GM12878 (cell line): ENCODE measurements at regions not wholly inside any gene's neighbourhood (a gene's known extent, or its start where the extent isn't known, plus 50 kb on each side); places are given as distances from the start of the nearest gene placed in this dataset.

Experiments used
- ATAC-seq: fragments of 200-7000 bp; cut with Tn5 transposase; 3 replicates; pipeline ENCODE4 v1.9.1; 2020; ENCODE audit warnings: mild to moderate bottlenecking, moderate library complexity
- BruUV-seq: library from RNA; stranded (reverse); fragments of 400-500 nt; replicated peaks from 2 replicates; lab custom pipeline; 2021; lab: Mats Ljungman, UMichigan
- CTCF ChIA-PET: fragments of 300-600 bp; sonication (Branson Sonifier 250); formaldehyde crosslinking; extraction: SDS; loops from one replicate; lab custom pipeline; 2021; ENCODE audit warnings: inconsistent platforms; lab: Yijun Ruan, JAX
- POLR2A ChIA-PET: fragments of 350-600 bp; formaldehyde crosslinking; extraction: SDS; loops from one replicate; lab custom pipeline; 2021; ENCODE audit warnings: inconsistent platforms; lab: Charles Lee
- RAD21 ChIA-PET: fragments of 300-600 bp; sonication (Branson Sonifier 250); formaldehyde crosslinking; loops from one replicate; lab custom pipeline; 2023; ENCODE audit warnings: antibody characterized with exemption; ENCODE audit not compliant: unreplicated experiment; lab: Charles Lee
- SMC1A ChIA-PET: fragments of 300-600 bp; sonication (Branson Sonifier 250); formaldehyde crosslinking; loops from one replicate; lab custom pipeline; 2023; ENCODE audit not compliant: unreplicated experiment, uncharacterized antibody; lab: Charles Lee
- DNase-seq: peaks from one replicate; pipeline ENCODE4 v3.0.0-alpha.2; 2011; ENCODE audit warnings: low read depth, low spot score
- FAIRE-seq: peaks from 3 replicates; lab custom pipeline; 2011; peaks lifted over from hg19 to GRCh38; lab: Jason Lieb, UNC
- H2AFZ ChIP-seq: 2 replicates; pipeline ENCODE4 v1.6.0; 2011; ENCODE audit warnings: low read depth, low read length, control low read depth; ENCODE audit not compliant: control insufficient read depth
- H3K27ac ChIP-seq: 2 replicates; pipeline ENCODE4 v1.5.1; 2011; ENCODE audit warnings: control low read depth; ENCODE audit not compliant: control insufficient read depth, insufficient read depth
- H3K27me3 ChIP-seq, 2 experiments: replicated peaks in 1 of 2; 2 replicates each; pipeline versions ENCODE4 v1.6.0 to v1.6.1; 2011; ENCODE audit warnings: low read length in 1 of 2; ENCODE audit not compliant: control insufficient read depth in 2 of 2, insufficient read depth in 2 of 2
- H3K36me3 ChIP-seq, 2 experiments: 2 replicates each; pipeline ENCODE4 v1.5.1; 2011; ENCODE audit warnings: low read length in 1 of 2; ENCODE audit not compliant: control insufficient read depth in 2 of 2, insufficient read depth in 2 of 2
- H3K4me1 ChIP-seq: 2 replicates; pipeline ENCODE4 v1.6.1; 2011; ENCODE audit warnings: mild to moderate bottlenecking, low read length, moderate library complexity, mixed read lengths; ENCODE audit not compliant: control insufficient read depth, insufficient read depth
- H3K4me2 ChIP-seq: 2 replicates; pipeline ENCODE4 v1.6.0; 2011; ENCODE audit warnings: control low read depth; ENCODE audit not compliant: control insufficient read depth, insufficient read depth
- H3K4me3 ChIP-seq: fragments of 200-600 bp; sonication (generic); 2 replicates; pipeline ENCODE4 v1.5.1; 2016
- H3K79me2 ChIP-seq: 2 replicates; pipeline ENCODE4 v1.6.0; 2011; ENCODE audit warnings: low read length; ENCODE audit not compliant: control insufficient read depth, insufficient read depth
- H3K9ac ChIP-seq: 2 replicates; pipeline ENCODE4 v1.8.0; 2011; ENCODE audit warnings: low read length, control low read depth, mixed read lengths; ENCODE audit not compliant: control insufficient read depth, insufficient read depth
- H3K9me3 ChIP-seq: replicated peaks from 3 replicates; pipeline ENCODE4 v1.5.1; 2011; ENCODE audit warnings: mild to moderate bottlenecking, low read length; ENCODE audit not compliant: control insufficient read depth, insufficient read depth
- H4K20me1 ChIP-seq: 2 replicates; pipeline ENCODE4 v1.6.0; 2011; ENCODE audit not compliant: control insufficient read depth, insufficient read depth
- E4F1 ChIP-seq: fragments of 450-650 bp; IDR thresholded peaks from 2 replicates; pipeline ENCODE4 v1.6.1; 2018; ENCODE audit warnings: borderline replicate concordance, mild to moderate bottlenecking; ENCODE audit not compliant: partially characterized antibody
- ETV6 ChIP-seq, 2 experiments: fragments of 450-650 bp in 1 of 2; IDR thresholded peaks in 1 of 2; conservative IDR thresholded peaks in 1 of 2; 2 replicates each; pipeline ENCODE4 v1.6.1; 2014; ENCODE audit warnings: antibody characterized with exemption in 1 of 2, borderline replicate concordance in 1 of 2, low read depth in 1 of 2, mild to moderate bottlenecking in 1 of 2, moderate library complexity in 1 of 2
- JUNB ChIP-seq: IDR thresholded peaks from 2 replicates; pipeline ENCODE4 v1.6.1; 2016; ENCODE audit warnings: antibody characterized with exemption, mild to moderate bottlenecking
- MEF2A ChIP-seq: IDR thresholded peaks from 2 replicates; pipeline ENCODE4 v1.6.1; 2011; ENCODE audit warnings: low read depth, mild to moderate bottlenecking, low read length, moderate library complexity; ENCODE audit not compliant: insufficient read depth
- WGBS: methylation state at CpG from one replicate; pipeline ENCODE4 v1.1.6; 2016; ENCODE audit warnings: low lambda C conversion rate; ENCODE audit not compliant: insufficient replicate concordance, insufficient coverage; ENCODE audit errors: missing lambda C conversion rate; 5-methylcytosine and 5-hydroxymethylcytosine counted together
- in situ Hi-C: fragments of 300-500 bp; cut with MboI; formaldehyde crosslinking; loops from 9 replicates; pipeline ENCODE4 v1.14.3; 2018; ENCODE audit warnings: mixed read lengths
- intact Hi-C: fragments of 100-400 bp; cut with micrococcal nuclease; formaldehyde crosslinking; loops from one replicate; pipeline ENCODE4 v1.14.2; 2022; ENCODE audit not compliant: unreplicated experiment

DNA sequence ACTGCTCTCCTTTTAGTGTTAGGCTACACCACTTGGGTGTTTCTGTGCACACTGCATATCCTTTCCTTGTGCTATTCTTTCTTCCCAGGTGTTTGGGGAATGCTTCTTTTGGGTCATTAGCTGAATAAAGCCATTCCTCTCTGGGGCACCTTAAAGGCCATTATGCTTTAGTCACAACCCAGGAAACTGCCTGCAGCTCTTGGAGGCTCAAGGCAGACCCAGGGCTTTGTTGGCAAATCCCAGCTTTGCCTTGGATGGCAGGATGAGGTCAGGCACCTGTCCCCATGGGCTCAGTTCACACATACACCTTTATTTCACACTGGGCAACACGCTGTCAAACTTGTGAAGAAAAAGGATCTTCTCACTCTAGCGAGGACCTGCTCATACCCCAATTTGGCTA lies 460.6 kb downstream of the CCSER2 start:
- no peak for TF ChIP-seq ETV6 (conservative IDR thresholded peaks at IDR 0.05 in 1 of 2, IDR thresholded peaks at IDR 0.05 in 1 of 2; ENCODE audit: borderline replicate concordance in 1 of 2, low read depth in 1 of 2)
- TF ChIP-seq MEF2A, result no peak
- Histone ChIP-seq H3K9ac (no peak overlapping the region), H3K79me2 (no peaks in the 10 kb centered on the region), H3K27me3 (no peaks in the 10 kb centered on the region), H2AFZ (no peak overlapping the region), H3K36me3 (no peaks in the 10 kb centered on the region), H3K27ac (no peak overlapping the region), H4K20me1 (no peaks in the 10 kb centered on the region), H3K4me2 (no peak overlapping the region), H3K4me1 (no peaks in the 10 kb centered on the region), H3K4me3 (no peak overlapping the region), H3K9me3 (no peaks in the 10 kb centered on the region)
- BruUV-seq, result no TSS peak
- ChIA-PET POLR2A (no interaction called here), SMC1A (interaction anchor here (0.6 kb wide), 1 partner anchor 11 kb away, joined by 3 read pairs; no protein-coding TSS in a partner anchor), RAD21 (no interaction called here), CTCF (no interaction called here)
- 4% methylated on average over 2 of the region's 2 CpGs for WGBS
- ATAC-seq, result no peak
- no peak for DNase-seq
- intact Hi-C loops (no loop called here), in situ Hi-C loops (no loop called here)
- no peak for FAIRE-seq

GRCh38 chr10:84798312-84798711 lies 469.9 kb downstream of the CCSER2 start:
- H2AFZ ChIP-seq, result no peak overlapping the region
- no peak for DNase-seq
- no peaks in the 10 kb centered on the region for H4K20me1 ChIP-seq
- ChIA-PET POLR2A (no interaction called here), CTCF (no interaction called here), SMC1A (no interaction called here), RAD21 (no interaction called here)
- no TSS peak for BruUV-seq
- no peaks in the 10 kb centered on the region for H3K9me3 ChIP-seq
- TF ChIP-seq E4F1, result no peak
- TF ChIP-seq JUNB, result no peak
- no peaks in the 10 kb centered on the region for H3K36me3 ChIP-seq
- WGBS, result 16% methylated on average over 5 of the region's 5 CpGs
- no peaks in the 10 kb centered on the region for H3K4me1 ChIP-seq
- H3K4me3 ChIP-seq, result no peak overlapping the region
- H3K27me3 ChIP-seq, result no peaks in the 10 kb centered on the region
- intact Hi-C loops, result no loop called here
- ATAC-seq, result no peak
- no peaks in the 10 kb centered on the region for H3K79me2 ChIP-seq
- FAIRE-seq, result no peak
- no peak overlapping the region for H3K9ac ChIP-seq
- in situ Hi-C loops, result no loop called here
- no peak overlapping the region for H3K4me2 ChIP-seq
- no peak overlapping the region for H3K27ac ChIP-seq
